GM19025 (cell line): ENCODE measurements at regions not wholly inside any gene's neighbourhood (a gene's known extent, or its start where the extent isn't known, plus 50 kb on each side); places are given as distances from the start of the nearest gene placed in this dataset.

Source experiments
- ATAC-seq: cut with Tn5 transposase; IDR thresholded peaks from one replicate; pipeline ENCODE4 v1.9.1; 2021; ENCODE audit warnings: mild to moderate bottlenecking, low read depth, moderate library complexity; ENCODE audit not compliant: unreplicated experiment

- ATAC-seq: no peak
Observed at GRCh38 chr5:105730982-105731381, 1939.8 kb downstream of the EFNA5 start.

GRCh38 chr5:105726093-105726492 lies 1944.6 kb downstream of the EFNA5 start:
- ATAC-seq: no peak

GRCh38 chr5:105708442-105708841 lies 1962.3 kb downstream of the EFNA5 start:
- ATAC-seq: no peak

GRCh38 chr5:105702323-105702722 lies 1968.4 kb downstream of the EFNA5 start:
- no peak for ATAC-seq

- ATAC-seq: no peak
Observed at GRCh38 chr5:105696440-105696839, 1974.3 kb downstream of the EFNA5 start.

GRCh38 chr5:105695941-105696340 lies 1974.8 kb downstream of the EFNA5 start:
- no peak for ATAC-seq

- no peak for ATAC-seq
Observed at GRCh38 chr5:105689596-105689995, 1981.1 kb downstream of the EFNA5 start.

- no peak for ATAC-seq
Observed at GRCh38 chr5:105688227-105688792, 1982.4 kb downstream of the EFNA5 start.

GRCh38 chr5:105687493-105687892 lies 1983.2 kb downstream of the EFNA5 start:
- no peak for ATAC-seq

- no peak for ATAC-seq
Observed at GRCh38 chr5:105685884-105686283, 1984.9 kb downstream of the EFNA5 start.

GRCh38 chr5:105684799-105685198 lies 1985.9 kb downstream of the EFNA5 start:
- no peak for ATAC-seq

- ATAC-seq: no peak
Observed at GRCh38 chr5:105680858-105681475, 1989.8 kb downstream of the EFNA5 start.

GRCh38 chr5:105677291-105677690 lies 1993.4 kb downstream of the EFNA5 start:
- no peak for ATAC-seq

GRCh38 chr5:105670596-105670995 lies 2000.1 kb downstream of the EFNA5 start:
- no peak for ATAC-seq

- no peak for ATAC-seq
Observed at GRCh38 chr5:105663671-105664070, 2007.1 kb downstream of the EFNA5 start.

- ATAC-seq: no peak
Observed at GRCh38 chr5:105659396-105659795, 2011.3 kb downstream of the EFNA5 start.

GRCh38 chr5:105640328-105640727 lies 2030.4 kb downstream of the EFNA5 start:
- no peak for ATAC-seq

- ATAC-seq: no peak
Observed at GRCh38 chr5:105639511-105639910, 2031.2 kb downstream of the EFNA5 start.

GRCh38 chr5:105639068-105639467 lies 2031.7 kb downstream of the EFNA5 start:
- ATAC-seq: no peak

- no peak for ATAC-seq
Observed at GRCh38 chr5:105638437-105638836, 2032.3 kb downstream of the EFNA5 start.

- no peak for ATAC-seq
Observed at GRCh38 chr5:105632043-105632442, 2038.7 kb downstream of the EFNA5 start.

- ATAC-seq: no peak
Observed at GRCh38 chr5:105630803-105631202, 2039.9 kb downstream of the EFNA5 start.

- no peak for ATAC-seq
Observed at GRCh38 chr5:105619725-105620124, 2051.0 kb downstream of the EFNA5 start.
